ENCODE measurements at regions not wholly inside any gene's neighbourhood (a gene's known extent, or its start where the extent isn't known, plus 50 kb on each side); places are given as distances from the start of the nearest gene placed in this dataset.
A peak's percentile ranks its signal among the peaks of the same experiment; 100 is the strongest.
"Not testable (repeated sequence)": the region's sequence is repeated elsewhere in the genome, so short reads cannot be mapped to it uniquely, and the experiment has no call there.

DNA sequence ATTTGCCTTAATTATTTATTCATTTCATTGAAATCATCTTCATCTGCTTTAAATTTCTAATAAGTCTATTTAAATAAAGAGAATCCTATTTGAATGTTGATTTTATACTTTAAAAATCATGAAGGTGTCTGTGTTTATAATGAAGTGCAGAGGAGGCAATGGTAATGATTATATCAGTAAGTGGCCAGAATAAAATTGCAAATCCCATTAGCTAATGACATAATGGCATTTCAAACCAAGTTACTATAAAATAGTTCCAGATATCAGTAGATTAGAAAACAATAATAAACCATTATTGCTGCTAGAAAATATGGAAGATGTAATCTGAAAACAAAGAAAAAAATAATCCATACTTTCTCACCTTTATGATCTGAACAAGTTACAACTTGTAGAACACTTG lies 647.8 kb upstream of the KLHL1 start:
- no peak for DNase-seq

DNA sequence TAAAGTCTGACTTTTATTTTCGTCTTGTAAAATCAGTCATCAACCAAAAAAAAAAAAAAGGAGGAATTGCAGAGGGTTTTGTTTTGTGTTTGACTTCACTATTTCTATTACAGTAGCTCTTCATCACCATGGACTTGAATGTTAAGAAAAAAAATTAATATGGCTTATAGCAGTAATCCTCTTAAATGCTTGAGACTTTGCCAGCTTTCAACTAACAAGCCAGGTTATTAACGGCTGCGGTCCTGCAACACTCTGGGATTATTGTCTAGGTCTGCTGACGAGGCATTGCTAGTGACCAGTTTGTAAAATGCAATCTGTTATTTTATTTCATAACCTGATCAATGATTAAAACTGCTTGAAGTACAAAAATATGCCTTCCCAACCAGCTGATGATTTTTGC lies 647.2 kb upstream of the KLHL1 start:
- DNase-seq: no peak

DNA sequence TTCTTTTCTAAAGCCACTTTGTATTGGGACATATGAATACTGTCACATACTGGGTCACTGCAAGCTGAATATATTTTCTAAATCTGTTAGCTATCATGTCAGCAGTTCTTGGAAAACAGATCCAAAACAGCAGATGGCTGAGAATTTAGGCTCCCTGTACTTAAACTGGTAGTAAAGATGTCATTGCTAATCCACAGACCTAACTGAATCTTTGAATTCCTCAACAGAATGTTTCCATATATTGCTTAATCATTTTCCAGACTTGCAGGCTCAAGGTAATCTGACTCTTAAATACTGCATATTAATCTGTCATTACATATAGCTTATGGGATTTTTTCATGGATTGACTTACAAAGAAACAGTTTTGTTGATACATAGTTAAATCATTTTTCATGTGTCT lies 639.0 kb upstream of the KLHL1 start:
- no peak for DNase-seq

DNA sequence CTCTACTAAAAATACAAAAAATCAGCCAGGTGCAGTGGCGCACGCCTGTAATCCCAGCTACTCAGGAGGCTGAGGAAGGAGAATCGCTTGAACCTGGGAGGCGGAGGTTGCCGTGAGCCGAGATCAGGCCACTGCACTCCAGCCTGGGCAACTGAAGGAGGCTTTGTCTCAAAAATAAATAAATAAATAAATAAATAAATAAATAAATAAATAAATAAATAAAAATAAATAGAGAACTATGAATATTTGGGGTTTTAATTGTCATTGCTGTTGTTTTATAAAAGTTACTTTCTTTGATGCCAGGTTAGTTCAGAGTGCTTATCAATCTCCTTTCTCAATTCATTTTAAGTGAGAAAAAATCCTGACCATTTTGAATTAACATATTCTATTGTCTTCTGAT lies 638.2 kb upstream of the KLHL1 start:
- DNase-seq: not testable (repeated sequence)

DNA sequence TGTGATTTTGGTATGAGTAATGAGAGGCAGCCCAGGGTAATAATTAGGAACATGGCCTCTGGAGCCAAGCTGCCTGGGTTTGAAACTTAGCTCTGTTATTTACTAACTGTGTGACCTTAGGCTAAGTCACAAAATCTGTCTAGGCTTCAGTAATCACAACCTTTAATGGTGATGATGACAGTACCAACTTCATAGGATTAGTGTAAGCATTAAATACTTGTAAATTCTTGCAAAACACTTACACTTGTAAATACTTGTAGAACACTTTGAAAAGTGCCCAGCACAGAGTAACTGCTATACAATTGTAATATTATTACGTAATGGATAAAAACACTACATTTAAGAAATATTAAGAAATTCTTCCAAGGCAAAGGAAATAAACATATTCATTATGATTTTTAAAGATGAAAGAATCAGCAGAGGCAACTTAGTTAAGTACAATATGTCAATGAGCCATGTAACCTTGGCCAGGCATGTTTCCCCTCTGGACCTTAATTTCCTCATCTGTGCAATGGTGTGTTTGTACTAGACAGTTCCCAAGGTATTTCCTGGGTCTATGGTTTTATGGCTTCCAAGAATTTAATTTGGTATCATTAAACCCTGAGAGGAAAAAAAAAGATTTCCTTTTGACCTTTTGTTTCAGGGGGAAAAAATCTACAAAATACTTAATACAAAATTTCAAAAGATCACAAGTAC lies 628.5 kb upstream of the KLHL1 start:
- no peak for DNase-seq

DNA sequence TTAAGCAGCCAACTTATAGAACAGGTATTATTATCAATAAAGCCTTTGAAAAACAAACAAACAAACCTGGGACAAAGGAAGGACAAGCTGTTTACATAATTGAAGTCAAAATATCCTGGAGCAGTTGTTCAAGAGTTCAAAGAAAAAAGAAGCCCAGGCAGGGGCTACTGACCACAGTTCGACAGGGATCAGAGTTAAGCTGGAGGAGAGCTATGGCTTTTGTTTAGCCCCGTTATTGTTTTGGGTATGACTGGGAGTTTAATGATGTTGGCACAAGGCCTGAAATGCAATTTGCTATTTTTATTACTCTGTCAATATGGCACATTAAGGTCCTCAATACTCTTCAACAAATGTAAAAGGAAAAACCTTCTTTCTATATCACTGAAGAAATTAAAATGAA lies 624.4 kb upstream of the KLHL1 start:
- no peak for DNase-seq

DNA sequence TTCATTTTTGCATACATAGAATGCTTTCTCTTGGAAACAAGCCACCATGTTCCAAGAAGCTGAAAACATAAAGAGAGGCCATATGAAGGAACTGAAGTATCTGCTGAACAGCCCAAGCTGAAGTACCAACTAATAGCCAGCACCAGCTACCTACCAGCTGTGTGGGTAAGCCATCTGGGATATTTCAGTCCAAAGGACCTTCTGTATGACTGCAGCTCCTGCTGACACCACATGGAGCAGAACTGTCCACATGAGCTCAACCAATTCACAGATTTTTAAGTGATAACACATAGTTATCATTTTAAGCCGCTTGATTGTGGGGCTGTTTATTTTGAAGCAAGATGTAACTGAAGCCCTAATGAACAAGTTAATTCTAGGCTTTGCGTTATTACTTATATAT lies 621.1 kb upstream of the KLHL1 start:
- DNase-seq: no peak

DNA sequence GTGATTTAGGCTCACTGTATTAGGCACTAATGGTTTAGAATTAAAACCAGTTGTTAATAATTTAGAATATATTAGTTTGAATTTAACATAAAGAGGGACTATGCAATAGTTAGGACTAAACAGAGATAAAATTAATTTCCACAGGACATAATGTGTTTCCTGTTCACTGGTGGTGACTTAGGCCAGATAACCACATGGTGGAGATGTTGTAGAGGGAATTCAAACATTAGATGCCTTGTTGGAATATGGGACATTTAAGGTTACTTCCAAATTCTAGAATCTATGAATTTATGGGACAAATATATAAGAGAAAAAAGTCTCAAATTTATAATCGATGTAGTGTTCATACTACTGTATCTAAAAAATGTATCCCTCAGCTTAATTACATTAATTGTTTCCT lies 615.5 kb upstream of the KLHL1 start:
- DNase-seq: peak; percentile 55

DNA sequence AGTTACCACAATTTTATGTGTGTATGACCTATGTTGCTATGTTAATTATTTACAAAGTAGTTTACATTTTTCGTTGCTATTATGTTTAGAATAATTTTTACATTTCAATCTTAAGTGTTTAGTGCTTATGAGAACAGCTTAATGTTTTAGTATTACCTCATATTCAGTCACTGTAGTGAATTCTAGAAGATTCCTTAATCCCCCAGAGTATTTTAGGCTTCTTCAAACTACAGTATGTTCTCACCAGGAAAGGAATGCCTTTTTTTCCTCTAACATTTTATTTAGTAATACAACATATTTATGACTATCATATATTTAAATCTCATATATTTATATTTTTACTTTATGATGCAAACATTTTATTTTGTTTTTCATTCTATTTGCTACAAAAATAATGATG lies 612.1 kb upstream of the KLHL1 start:
- DNase-seq: no peak

DNA sequence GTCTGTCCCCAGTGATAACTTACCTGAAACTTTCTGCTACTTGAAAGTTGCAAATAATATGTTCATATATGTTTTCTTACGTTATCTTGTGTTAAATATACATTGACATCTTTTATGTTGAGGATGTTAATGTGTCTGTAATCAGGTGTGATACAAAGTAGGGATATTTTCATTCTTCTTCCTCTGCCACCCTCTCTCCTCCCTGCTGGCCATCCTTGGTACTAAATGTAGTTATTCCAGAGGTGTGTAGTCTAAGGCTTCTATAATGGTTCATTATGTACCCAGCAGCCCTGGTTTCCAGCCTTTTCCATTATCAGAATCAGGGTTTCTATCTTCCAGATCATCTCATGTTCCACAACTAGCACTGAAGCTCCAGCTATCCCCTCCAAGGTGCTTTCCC lies 606.7 kb upstream of the KLHL1 start:
- DNase-seq: no peak

DNA sequence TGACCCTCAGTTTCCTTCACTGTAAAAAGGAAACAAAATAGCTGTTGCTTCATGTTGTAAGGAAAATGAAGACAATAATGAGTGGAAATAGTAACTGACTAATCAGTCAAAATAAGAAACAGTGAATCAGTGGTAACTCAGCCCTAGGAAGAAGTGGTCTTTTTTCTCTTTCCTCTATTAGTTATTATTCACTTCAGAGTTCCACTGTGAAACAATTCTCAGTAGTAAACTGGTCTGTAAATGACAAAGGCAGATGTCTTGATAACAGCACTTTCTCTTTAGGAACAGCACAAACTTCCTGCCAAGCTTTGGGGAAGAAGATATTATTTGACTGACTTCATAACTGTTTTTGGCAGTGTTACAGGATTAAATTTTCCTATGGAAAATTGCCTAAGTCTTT lies 600.5 kb upstream of the KLHL1 start:
- peak; percentile 49 for DNase-seq

DNA sequence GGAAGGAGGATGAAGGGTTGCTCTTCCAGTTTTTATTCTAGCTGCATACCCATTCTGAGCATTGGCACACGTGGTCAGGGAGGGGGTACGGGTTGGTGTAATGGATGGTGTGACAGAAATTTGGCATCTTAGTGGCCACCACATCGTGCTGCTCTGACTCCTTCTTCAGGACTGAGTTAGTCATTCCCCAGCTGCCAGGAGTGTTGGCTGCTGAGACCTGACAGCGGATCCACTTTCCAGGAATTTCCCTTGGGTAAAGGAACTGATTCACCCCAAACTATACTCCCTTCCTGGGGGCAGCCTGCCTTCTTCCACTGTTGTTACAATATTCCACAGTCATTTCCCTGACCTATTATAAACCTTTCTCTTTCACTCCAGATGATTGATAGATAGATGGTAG lies 595.5 kb upstream of the KLHL1 start:
- no peak for DNase-seq

DNA sequence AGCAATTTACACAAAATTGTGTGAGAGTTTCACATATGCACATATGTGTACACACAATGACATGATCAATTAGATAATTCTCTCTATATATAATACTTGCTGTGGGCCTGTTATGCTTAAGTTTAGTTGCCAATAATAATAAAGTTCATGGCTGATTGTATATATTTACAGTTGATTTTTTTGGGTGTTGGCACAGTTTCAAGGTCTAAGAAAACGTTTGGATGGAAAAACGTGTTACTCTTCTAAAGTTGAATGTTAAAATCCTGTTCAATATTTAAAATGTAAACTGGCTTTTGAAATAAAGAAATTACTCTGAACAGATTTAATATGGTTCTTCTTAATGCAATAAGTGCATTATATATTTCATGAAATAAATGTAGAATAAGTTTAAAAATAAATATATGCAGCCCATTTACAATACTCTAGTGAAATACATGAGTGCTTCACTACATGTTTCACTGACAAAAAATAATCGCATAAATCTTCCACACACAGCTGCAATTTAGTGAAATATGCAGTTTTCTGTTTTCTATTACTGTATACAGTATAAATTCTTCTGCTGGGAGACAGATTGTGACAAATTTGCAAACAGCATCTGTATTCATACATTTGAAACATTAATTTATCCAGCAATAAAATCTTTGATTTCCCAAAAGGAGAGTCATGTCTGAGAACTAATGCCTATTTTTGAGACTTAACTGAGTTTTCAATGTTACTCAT lies 586.9 kb upstream of the KLHL1 start:
- DNase-seq: no peak

DNA sequence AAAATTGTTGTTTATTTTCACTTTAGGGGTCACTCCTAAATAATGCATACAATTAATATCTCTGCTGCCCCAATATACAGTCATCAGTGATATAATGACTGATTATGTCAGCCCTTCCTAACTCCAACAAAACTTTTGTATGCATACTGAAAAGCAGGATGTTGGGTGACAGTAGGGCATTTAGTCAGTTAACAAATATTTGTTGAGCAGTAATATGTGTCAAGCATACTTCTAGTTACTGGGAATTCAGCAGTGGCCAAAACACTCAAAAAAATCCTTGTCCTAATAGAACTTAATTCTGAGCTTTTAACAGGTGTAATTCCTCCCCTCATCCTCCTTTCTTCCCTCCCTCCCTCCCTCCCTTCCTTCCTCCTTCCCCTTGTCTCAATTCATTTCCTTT lies 560.7 kb upstream of the KLHL1 start:
- DNase-seq: no peak

DNA sequence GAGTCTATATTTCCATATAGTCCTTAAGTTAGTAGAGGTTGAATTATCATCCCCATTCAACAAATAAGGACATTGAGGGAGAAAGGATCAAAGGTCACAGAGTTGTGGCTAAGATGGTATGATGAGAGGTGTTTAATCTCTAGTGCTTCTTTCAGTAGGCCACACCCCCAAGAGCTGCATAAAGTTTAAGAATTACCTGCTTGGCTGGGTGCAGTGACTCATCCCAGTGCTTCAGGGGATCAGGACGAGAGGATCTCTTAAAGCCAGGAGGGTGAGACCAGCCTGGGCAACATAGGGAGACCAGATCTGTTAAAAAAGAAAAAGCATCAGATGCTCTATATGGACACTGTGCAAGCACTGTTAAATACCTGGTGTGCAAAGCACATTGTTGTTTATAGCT lies 560.0 kb upstream of the KLHL1 start:
- no peak for DNase-seq

DNA sequence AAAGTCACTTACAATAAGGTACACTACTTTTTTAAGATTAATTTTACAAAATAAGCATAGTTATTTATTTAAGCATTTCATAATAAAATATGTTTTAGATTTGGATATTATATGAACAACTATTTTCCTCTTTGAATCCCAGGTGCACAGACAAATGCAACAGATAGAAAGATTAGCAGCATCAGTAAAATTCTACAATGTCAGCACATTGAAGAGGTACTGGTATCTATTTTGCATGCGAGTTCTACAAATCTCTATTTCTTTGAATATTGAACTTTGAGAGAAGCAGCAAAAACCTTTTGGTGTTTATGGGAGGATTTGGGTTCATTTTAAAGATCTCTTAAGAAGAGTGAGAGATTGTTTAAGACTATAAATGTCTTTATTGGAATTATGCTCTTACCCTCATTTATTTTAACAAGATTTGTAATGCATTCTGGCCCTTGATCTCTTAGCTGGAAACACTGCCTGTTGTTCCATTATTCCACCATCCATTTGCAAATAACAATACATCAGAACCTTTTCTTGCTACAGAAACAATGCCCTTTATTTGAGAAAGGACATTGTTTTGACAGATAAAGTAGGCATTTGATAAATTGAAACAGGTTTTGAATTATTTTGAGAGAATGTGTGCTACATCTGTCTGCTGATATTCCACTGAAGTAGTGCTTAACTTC lies 558.8 kb upstream of the KLHL1 start:
- no peak for DNase-seq

DNA sequence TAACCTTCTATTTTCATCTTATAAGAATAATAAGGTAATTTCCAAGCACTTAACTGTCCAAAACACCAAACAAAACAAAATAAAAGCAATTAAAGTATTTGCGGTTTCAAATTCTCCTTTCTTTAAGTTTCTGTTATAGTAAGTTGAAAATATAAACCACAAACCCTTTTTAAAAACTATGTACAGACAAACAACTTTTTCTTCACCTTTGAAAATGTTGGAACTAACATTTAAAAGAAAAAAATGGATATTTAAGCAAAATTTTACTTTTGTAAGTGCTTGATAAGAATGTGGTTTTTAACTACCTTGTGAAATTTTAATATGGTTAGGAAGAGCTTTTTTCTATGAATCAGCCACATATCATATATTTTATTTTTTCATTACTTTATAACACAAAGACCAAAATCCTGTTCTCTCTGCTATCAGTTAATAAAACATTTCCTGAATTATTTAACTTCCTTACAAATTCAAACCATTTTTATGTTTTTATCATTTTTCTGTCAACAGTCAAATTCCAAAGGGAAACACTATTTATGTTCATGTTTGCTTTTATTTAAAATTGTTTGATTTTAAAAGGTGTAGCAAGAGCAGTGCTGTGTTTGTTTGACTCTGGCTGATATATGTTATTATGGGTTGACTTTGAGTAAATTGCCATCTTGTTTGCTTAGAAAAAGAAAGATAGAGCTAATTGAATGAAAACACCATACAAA lies 554.1 kb upstream of the KLHL1 start:
- peak; percentile 9 for DNase-seq

DNA sequence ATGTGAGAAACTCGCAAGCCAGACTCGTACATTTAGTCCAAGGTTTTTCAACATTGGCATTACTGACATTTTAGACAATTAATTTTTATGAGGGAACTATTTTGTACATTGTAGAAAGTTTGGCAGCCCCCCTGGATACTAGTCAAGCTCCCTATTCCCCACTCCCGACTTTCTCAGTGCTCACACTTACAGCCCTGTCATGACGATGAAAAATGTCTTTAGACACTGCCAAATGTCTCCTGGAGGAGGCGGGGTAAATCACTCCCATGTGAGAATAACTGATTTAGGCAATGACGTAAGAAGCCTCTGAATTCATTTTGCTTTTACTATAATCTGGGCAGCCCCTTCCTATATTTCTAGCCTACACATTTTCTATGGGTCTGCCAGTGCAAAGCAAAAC lies 535.8 kb upstream of the KLHL1 start:
- DNase-seq: no peak

DNA sequence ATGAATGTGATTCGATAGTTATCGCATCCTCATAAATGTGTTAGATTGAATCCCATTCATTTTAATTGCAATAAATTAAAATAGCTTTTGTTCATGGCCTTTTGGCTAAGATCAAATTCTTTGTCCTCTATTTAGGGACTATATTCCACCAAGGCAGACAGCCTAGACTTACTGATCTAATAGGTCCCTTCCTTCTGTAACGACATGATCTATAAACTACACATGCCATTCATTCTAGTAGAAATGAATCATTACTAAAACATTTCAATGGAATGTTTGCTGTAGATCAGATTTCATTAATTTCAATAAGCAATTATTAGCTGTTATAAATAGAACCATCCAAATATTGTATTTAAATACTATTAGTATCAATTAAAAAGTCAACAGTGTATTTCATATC lies 526.6 kb upstream of the KLHL1 start:
- DNase-seq: no peak

DNA sequence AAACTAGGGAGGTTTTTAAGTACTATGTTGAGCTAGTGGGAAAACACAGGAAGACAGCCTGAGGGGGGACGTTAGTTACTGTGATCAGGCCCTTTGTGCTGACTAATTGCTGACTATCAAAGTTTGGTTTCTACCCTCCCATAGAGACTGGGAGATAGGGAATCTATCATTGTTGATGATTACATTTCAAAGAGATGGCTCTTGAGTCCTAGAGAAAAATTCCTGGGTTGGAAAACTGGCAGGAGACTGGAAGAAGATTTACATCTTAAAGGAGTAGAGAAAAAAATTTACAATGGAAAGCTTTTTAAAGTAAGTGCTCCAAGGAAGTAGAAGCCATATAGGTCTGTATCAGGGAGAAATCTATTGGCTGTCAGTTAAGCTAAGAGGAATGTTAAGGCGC lies 522.0 kb upstream of the KLHL1 start:
- DNase-seq: no peak

DNA sequence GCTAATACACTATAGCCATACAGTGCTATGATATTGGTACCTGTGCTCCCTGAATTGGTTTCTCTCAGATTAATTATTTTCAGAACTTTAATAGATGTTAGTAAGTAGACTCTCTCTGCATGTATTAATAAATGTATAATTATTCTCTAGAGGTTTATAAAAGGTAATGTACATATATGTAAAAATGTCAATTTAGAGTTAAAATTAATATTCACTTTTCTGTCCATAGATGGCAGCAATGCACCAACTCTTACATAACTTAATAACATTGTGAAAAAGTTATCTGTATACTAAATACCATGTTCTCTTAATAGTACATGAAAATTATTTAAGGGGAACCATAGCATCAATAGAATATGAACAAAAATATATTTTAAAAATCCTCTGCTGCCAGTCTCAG lies 515.0 kb upstream of the KLHL1 start:
- DNase-seq: peak; percentile 51

DNA sequence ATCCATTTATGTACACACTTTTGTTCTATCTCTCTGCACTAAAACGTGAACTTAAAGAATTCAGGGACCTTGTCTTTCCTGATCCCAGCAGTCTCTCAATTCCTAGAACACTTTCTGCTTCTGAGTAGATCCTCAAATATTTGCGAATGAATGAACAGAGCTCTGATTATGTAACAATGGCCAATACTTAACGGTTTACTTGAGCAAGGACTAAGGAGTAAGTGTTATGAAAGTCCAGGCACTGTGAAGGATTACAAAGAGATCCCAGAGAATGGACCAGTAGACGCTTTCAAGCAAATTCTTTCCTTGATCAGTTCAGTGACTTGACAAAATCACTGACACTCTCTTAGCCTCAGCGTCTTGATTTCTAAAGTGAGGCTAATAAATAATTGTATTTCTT lies 514.5 kb upstream of the KLHL1 start:
- DNase-seq: no peak

DNA sequence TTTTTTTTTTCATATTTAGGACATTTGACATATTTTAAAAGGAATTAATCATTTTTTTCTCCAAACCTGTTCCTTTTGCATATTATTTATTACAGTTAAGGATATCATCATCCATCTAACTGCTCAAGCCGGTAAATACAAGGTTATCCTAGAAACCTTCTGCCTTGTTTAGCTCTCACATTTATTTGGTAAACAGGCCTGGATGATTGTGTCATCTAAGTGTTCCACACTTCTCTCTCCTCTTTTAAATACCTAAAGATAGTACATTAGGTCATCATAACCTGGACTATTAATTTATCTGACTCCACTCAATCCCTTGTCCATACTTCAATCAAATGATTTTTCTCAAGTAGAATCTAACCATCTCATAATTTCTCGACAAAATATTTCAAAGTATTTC lies 511.7 kb upstream of the KLHL1 start:
- DNase-seq: no peak

DNA sequence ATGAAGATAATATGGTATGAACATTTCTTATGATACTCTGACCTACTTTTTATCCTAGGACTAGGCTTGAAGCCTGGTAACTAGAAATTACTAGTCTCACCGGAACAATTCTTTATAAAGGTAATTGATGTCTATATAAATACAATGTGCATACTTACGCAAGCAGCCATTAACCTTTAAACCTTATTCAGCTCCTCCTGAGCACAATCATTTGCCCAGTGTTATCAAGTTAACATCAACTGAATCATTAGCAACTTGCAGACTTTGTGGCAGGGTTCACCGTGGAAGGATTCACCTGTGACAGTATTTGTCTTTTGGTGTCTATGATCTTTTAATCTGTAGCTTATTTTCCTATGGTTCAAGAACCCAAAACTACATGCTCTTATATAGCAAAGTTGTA lies 508.6 kb upstream of the KLHL1 start:
- no peak for DNase-seq
